ENCODE measurements at regions not wholly inside any gene's neighbourhood (a gene's known extent, or its start where the extent isn't known, plus 50 kb on each side); places are given as distances from the start of the nearest gene placed in this dataset.

GRCh38 chr5:175388531-175388930 is 55.5 kb downstream of the DRD1 start:
- POLR2A ChIA-PET, result no interaction called here
- Histone ChIP-seq H3K27me3 (ENCODE audit: control insufficient read depth in 2 of 2, insufficient read depth in 2 of 2, low read length in 2 of 2) (no peaks in the 10 kb centered on the region), H3K9me3 (ENCODE audit: control insufficient read depth in 2 of 3, low read length in 3 of 3) (no peaks in the 10 kb centered on the region), H3K27ac (ENCODE audit: low read depth, low read length) (no peak overlapping the region), H3K36me3 (ENCODE audit: control insufficient read depth in 2 of 3, insufficient read depth in 3 of 3, low read length in 3 of 3) (no peaks in the 10 kb centered on the region), H3K4me1 (ENCODE audit: control insufficient read depth in 2 of 2, insufficient read depth in 2 of 2, low read length in 2 of 2) (no peaks in the 10 kb centered on the region), H3K4me3 (ENCODE audit: low read length) (no peak overlapping the region)
- DNase-seq (no peak), ATAC-seq (no peak)
- H3K27ac Mint-ChIP-seq, result no peak overlapping the region
- H3K4me1 Mint-ChIP-seq, result peaks cover 0 to 2% (median 0%) of the 10 kb centered on the region in 7 donors
- CTCF ChIA-PET, result no interaction called here
- no peak overlapping the region for H3K4me3 Mint-ChIP-seq
- intact Hi-C loops (cut with micrococcal nuclease), result no loop called here
- H3K36me3 Mint-ChIP-seq, result no peaks in the 10 kb centered on the region
- H3K27me3 Mint-ChIP-seq, result peaks cover 4 to 53% (median 21%) of the 10 kb centered on the region in 5 donors
- H3K9me3 Mint-ChIP-seq, result peaks cover 0 to 6% (median 0%) of the 10 kb centered on the region in 11 donors

- peaks cover 8 to 62% (median 31%) of the 10 kb centered on the region in 5 donors for H3K27me3 Mint-ChIP-seq
- H3K27ac ChIP-seq (ENCODE audit: low read depth, low read length), result no peak overlapping the region
- H3K36me3 ChIP-seq (ENCODE audit: control insufficient read depth in 2 of 3, insufficient read depth in 3 of 3, low read length in 3 of 3), result no peaks in the 10 kb centered on the region
- H3K36me3 Mint-ChIP-seq, result no peaks in the 10 kb centered on the region
- H3K9me3 ChIP-seq (ENCODE audit: control insufficient read depth in 2 of 3, low read length in 3 of 3), result no peaks in the 10 kb centered on the region
- H3K4me3 ChIP-seq (ENCODE audit: low read length), result no peak overlapping the region
- H3K9me3 Mint-ChIP-seq, result peaks cover 0 to 6% (median 0%) of the 10 kb centered on the region in 11 donors
- H3K27me3 ChIP-seq (ENCODE audit: control insufficient read depth in 2 of 2, insufficient read depth in 2 of 2, low read length in 2 of 2), result no peaks in the 10 kb centered on the region
- H3K4me1 Mint-ChIP-seq, result peaks cover 0 to 2% (median 0%) of the 10 kb centered on the region in 7 donors
- intact Hi-C loops (cut with micrococcal nuclease), result no loop called here
- ATAC-seq (no peak), DNase-seq (no peak)
- H3K4me1 ChIP-seq (ENCODE audit: control insufficient read depth in 2 of 2, insufficient read depth in 2 of 2, low read length in 2 of 2), result no peaks in the 10 kb centered on the region
- POLR2A ChIA-PET, result no interaction called here
- CTCF ChIA-PET, result no interaction called here
- H3K27ac Mint-ChIP-seq, result no peak overlapping the region
- no peak overlapping the region for H3K4me3 Mint-ChIP-seq
Measured at GRCh38 chr5:175387144-175387543, 56.8 kb downstream of the DRD1 start.

- no peak overlapping the region for H3K4me3 ChIP-seq (ENCODE audit: low read length)
- H3K4me1 ChIP-seq (ENCODE audit: control insufficient read depth in 2 of 2, insufficient read depth in 2 of 2, low read length in 2 of 2), result no peaks in the 10 kb centered on the region
- Mint-ChIP-seq H3K4me3 (no peak overlapping the region), H3K4me1 (peaks cover 0 to 2% (median 0%) of the 10 kb centered on the region in 7 donors), H3K27me3 (peaks cover 8 to 59% (median 31%) of the 10 kb centered on the region in 5 donors), H3K9me3 (peaks cover 0 to 6% (median 0%) of the 10 kb centered on the region in 11 donors), H3K36me3 (no peaks in the 10 kb centered on the region), H3K27ac (no peak overlapping the region)
- ATAC-seq (no peak), DNase-seq (no peak)
- ChIA-PET POLR2A (no interaction called here), CTCF (no interaction called here)
- H3K9me3 ChIP-seq (ENCODE audit: control insufficient read depth in 2 of 3, low read length in 3 of 3), result no peaks in the 10 kb centered on the region
- H3K36me3 ChIP-seq (ENCODE audit: control insufficient read depth in 2 of 3, insufficient read depth in 3 of 3, low read length in 3 of 3), result no peaks in the 10 kb centered on the region
- no peak overlapping the region for H3K27ac ChIP-seq (ENCODE audit: low read depth, low read length)
- intact Hi-C loops (cut with micrococcal nuclease), result no loop called here
- peaks cover 0 to 2% of the 10 kb centered on the region in 2 donors for H3K27me3 ChIP-seq (ENCODE audit: control insufficient read depth in 2 of 2, insufficient read depth in 2 of 2, low read length in 2 of 2)
Measured at GRCh38 chr5:175386526-175386925, 57.5 kb downstream of the DRD1 start.

- Mint-ChIP-seq H3K27ac (no peak overlapping the region), H3K9me3 (peaks cover 0 to 6% (median 0%) of the 10 kb centered on the region in 11 donors), H3K4me3 (no peak overlapping the region), H3K36me3 (no peaks in the 10 kb centered on the region), H3K27me3 (peaks cover 8 to 66% (median 38%) of the 10 kb centered on the region in 5 donors), H3K4me1 (peaks cover 0 to 2% (median 0%) of the 10 kb centered on the region in 7 donors)
- H3K4me1 ChIP-seq (ENCODE audit: control insufficient read depth in 2 of 2, insufficient read depth in 2 of 2, low read length in 2 of 2), result no peaks in the 10 kb centered on the region
- no peaks in the 10 kb centered on the region for H3K9me3 ChIP-seq (ENCODE audit: control insufficient read depth in 2 of 3, low read length in 3 of 3)
- H3K27me3 ChIP-seq (ENCODE audit: control insufficient read depth in 2 of 2, insufficient read depth in 2 of 2, low read length in 2 of 2), result peaks cover 0 to 4% of the 10 kb centered on the region in 2 donors
- intact Hi-C loops (cut with micrococcal nuclease), result no loop called here
- H3K27ac ChIP-seq (ENCODE audit: low read depth, low read length), result no peak overlapping the region
- no peaks in the 10 kb centered on the region for H3K36me3 ChIP-seq (ENCODE audit: control insufficient read depth in 2 of 3, insufficient read depth in 3 of 3, low read length in 3 of 3)
- no peak for ATAC-seq
- no peak for DNase-seq
- CTCF ChIA-PET, result no interaction called here
- POLR2A ChIA-PET, result no interaction called here
- no peak overlapping the region for H3K4me3 ChIP-seq (ENCODE audit: low read length)
Measured at GRCh38 chr5:175385691-175386362, 58.2 kb downstream of the DRD1 start.

- H3K4me3 Mint-ChIP-seq, result no peak overlapping the region
- Histone ChIP-seq H3K9me3 (ENCODE audit: control insufficient read depth in 2 of 3, low read length in 3 of 3) (no peaks in the 10 kb centered on the region), H3K4me1 (ENCODE audit: control insufficient read depth in 2 of 2, insufficient read depth in 2 of 2, low read length in 2 of 2) (no peaks in the 10 kb centered on the region), H3K27ac (ENCODE audit: low read depth, low read length) (no peak overlapping the region), H3K36me3 (ENCODE audit: control insufficient read depth in 2 of 3, insufficient read depth in 3 of 3, low read length in 3 of 3) (no peaks in the 10 kb centered on the region), H3K27me3 (ENCODE audit: control insufficient read depth in 2 of 2, insufficient read depth in 2 of 2, low read length in 2 of 2) (peaks cover 0 to 4% of the 10 kb centered on the region in 2 donors), H3K4me3 (ENCODE audit: low read length) (no peak overlapping the region)
- POLR2A ChIA-PET, result no interaction called here
- no peak overlapping the region for H3K27ac Mint-ChIP-seq
- peaks cover 0 to 6% (median 0%) of the 10 kb centered on the region in 11 donors for H3K9me3 Mint-ChIP-seq
- peaks cover 8 to 63% (median 35%) of the 10 kb centered on the region in 5 donors for H3K27me3 Mint-ChIP-seq
- intact Hi-C loops (cut with micrococcal nuclease), result no loop called here
- CTCF ChIA-PET, result no interaction called here
- no peak for ATAC-seq
- H3K4me1 Mint-ChIP-seq, result peaks cover 0 to 2% (median 0%) of the 10 kb centered on the region in 7 donors
- no peaks in the 10 kb centered on the region for H3K36me3 Mint-ChIP-seq
- DNase-seq, result no peak
Measured at GRCh38 chr5:175384724-175385552, 59.0 kb downstream of the DRD1 start.

- Mint-ChIP-seq H3K27ac (no peak overlapping the region), H3K27me3 (peaks cover 8 to 54% (median 34%) of the 10 kb centered on the region in 5 donors), H3K4me1 (peaks cover 0 to 2% (median 0%) of the 10 kb centered on the region in 7 donors), H3K36me3 (no peaks in the 10 kb centered on the region), H3K4me3 (no peak overlapping the region), H3K9me3 (peaks cover 0 to 6% (median 0%) of the 10 kb centered on the region in 11 donors)
- DNase-seq (no peak), ATAC-seq (no peak)
- H3K4me1 ChIP-seq (ENCODE audit: control insufficient read depth in 2 of 2, insufficient read depth in 2 of 2, low read length in 2 of 2), result no peaks in the 10 kb centered on the region
- POLR2A ChIA-PET, result no interaction called here
- intact Hi-C loops (cut with micrococcal nuclease), result no loop called here
- H3K27ac ChIP-seq (ENCODE audit: low read depth, low read length), result no peak overlapping the region
- H3K36me3 ChIP-seq (ENCODE audit: control insufficient read depth in 2 of 3, insufficient read depth in 3 of 3, low read length in 3 of 3), result no peaks in the 10 kb centered on the region
- H3K9me3 ChIP-seq (ENCODE audit: control insufficient read depth in 2 of 3, low read length in 3 of 3), result no peaks in the 10 kb centered on the region
- H3K4me3 ChIP-seq (ENCODE audit: low read length), result no peak overlapping the region
- CTCF ChIA-PET, result no interaction called here
- peaks cover 0 to 4% of the 10 kb centered on the region in 2 donors for H3K27me3 ChIP-seq (ENCODE audit: control insufficient read depth in 2 of 2, insufficient read depth in 2 of 2, low read length in 2 of 2)
Measured at GRCh38 chr5:175383350-175383749, 60.6 kb downstream of the DRD1 start.

Data from naive thymus-derived CD4-positive, alpha-beta T cell (primary cell).